ENCODE measurements at regions not wholly inside any gene's neighbourhood (a gene's known extent, or its start where the extent isn't known, plus 50 kb on each side); places are given as distances from the start of the nearest gene placed in this dataset.
A peak's percentile ranks its signal among the peaks of the same experiment; 100 is the strongest.
"Not testable (repeated sequence)": the region's sequence is repeated elsewhere in the genome, so short reads cannot be mapped to it uniquely, and the experiment has no call there.

DNA sequence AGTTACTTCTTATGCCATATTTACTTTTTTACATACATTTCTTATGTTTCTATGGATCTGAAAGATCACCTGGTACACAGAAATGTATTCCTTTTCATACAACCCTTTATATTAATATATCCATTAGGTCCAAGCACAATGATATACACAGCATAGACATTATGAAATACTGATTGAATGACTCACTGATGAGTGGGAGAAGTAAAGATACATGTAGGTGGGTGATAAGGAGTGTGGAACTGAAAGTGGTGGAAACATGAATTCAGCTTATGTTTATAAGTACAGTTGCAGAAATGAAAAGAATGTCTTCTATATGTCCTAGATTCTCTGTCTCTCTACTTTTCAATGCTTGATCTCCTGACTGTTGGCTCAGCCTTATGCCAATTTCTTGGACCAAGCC, 87.9 kb downstream of the YIPF7 start:
- no peak for DNase-seq (ENCODE audit: low spot score)

DNA sequence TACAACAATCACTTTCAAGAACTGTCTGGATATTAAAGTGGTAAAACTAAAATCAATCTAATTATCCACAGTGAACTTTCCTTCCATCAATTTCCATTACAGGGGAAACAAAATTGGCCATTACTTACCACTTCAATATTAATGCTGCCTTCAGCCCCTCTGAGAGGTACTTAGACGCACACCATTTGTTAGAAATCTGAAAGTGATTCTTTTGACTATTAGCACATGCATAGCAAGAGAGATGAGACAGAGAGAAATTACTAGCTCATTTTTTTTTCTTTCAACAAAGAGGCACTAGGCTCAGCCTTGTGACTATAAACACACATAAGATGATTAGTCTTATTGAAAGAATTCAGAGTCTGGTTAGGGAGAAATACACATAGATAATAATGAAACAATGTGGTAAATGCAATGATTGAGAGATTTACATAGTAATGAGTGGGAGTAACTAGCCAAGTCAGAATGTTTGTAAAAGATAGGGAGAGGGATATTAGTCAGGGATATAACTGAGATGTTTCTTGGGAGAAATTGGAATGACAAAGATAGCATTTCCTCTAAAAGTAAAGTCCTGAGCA, 93.3 kb downstream of the YIPF7 start:
- no peak for DNase-seq (ENCODE audit: low spot score)

- no peak for DNase-seq (ENCODE audit: low spot score)
These were observed 96.7 kb downstream of the YIPF7 start for GRCh38 chr4:44554768-44555167.

GRCh38 chr4:44553180-44553579, 98.2 kb downstream of the YIPF7 start:
- no peak for DNase-seq (ENCODE audit: low spot score)

DNA sequence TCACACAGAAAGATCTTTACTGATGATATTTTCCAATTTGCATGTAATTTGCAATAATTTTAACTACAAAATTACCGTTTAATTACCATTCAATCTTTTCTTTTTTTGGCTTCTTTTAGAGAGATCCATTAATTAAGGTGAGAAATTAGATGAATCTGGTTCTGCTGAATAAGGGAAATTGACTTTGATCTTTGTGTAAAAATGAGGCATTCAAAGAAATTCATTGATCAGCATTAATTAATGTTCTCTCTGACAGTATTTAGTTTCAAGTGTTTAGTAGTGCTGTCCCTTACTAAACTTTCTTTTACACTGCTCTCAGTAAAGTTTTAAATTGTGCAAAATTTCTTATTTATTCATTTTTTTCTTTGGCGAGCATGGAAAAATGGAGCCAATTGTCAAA, 97.2 kb upstream of the KCTD8 start:
- DNase-seq (ENCODE audit: low spot score): no peak

- no peak for DNase-seq (ENCODE audit: low spot score)
These were observed 95.5 kb upstream of the KCTD8 start for GRCh38 chr4:44544158-44544557.

DNA sequence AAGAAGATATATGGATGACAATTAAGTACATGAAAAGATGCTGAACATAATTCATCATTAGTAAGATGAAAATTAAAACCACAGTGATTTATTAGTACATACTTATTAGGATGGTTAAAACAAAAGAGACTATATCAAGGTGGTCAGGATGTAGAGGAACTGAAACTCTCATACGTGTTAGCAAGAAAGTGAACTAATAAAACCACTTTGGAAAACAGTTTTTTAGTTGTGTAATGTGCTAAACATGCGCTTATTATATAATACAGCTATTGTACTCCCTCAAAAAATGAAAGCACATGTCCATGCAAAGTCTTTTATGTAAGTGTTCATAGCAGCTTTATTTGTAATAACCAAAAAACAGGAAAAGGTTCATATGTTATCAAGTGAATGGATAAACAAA, 89.9 kb upstream of the KCTD8 start:
- no peak for DNase-seq (ENCODE audit: low spot score)

- DNase-seq (ENCODE audit: low spot score): no peak
These were observed 87.4 kb upstream of the KCTD8 start for GRCh38 chr4:44535981-44536380.

DNA sequence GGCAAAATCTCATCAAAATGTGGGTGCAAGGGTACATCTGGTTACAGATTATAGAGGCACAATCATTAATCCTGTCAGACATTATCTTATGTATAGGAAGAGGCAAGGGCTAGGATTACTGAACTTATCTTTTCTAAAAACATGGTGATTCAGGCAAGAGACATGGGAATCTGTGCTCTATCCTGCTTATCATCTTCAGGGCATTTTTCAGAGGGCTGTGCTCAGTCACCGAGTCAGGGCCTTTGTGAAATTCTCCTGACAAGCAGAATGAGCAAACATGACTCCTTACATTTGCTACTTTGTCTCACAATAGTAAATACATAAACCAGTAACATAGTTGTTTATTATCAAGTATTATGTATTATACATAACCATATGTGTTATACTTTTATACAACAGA, 84.2 kb upstream of the KCTD8 start:
- peak; percentile 14 for DNase-seq (ENCODE audit: low spot score)

GRCh38 chr4:44522761-44523445, 74.3 kb upstream of the KCTD8 start:
- no peak for DNase-seq (ENCODE audit: low spot score)

- DNase-seq (ENCODE audit: low spot score): not testable (repeated sequence)
These were observed 53.6 kb upstream of the KCTD8 start for GRCh38 chr4:44502216-44502615.
